ENCODE measurements at regions not wholly inside any gene's neighbourhood (a gene's known extent, or its start where the extent isn't known, plus 50 kb on each side); places are given as distances from the start of the nearest gene placed in this dataset.
A peak's percentile ranks its signal among the peaks of the same experiment; 100 is the strongest.

DNA sequence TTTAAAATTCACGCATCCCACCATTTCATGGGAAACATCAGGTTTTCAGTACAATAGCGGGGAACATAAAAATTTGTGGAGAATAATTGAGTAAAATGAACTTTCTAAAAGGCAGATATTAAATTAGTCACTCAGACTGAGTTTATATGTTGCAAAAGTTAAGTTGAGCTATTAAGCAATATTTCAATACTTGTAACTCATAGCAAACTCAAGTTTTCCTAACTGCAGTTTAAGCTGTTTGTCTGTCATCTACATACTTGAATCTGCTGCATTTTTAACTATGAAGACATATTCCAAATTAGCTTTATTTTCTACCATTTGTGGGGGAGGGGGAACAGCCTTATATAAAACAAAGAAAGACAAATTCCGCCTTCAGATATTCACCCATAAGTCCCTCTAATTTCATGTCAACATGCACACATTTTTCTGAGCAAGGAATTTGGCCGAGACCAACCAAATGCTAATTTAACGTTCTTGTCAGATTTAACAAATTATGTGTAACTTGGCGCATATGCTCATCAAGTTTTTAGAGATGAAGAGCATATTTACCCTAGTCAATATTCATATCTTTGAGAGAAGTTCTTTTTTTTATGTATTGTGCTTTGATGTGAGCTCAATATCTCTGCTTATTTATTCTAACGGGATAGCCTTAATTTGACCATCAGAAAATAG, 462.9 kb downstream of the TXNL1 start:
- DNase-seq (ENCODE audit: low read depth, low spot score), result no peak
- H3K27me3 ChIP-seq (ENCODE audit: insufficient read depth, insufficient read length), result no peaks in the 10 kb centered on the region
- H3K9me3 ChIP-seq (ENCODE audit: insufficient read depth, low read length), result peaks cover 3% of the 10 kb centered on the region; the same call in 1 of the 2 replicates
- no peak for TF ChIP-seq ZNF274 (IDR thresholded peaks at IDR 0.05; ENCODE audit: low read depth, low read length)
- no peaks in the 10 kb centered on the region for H3K36me3 ChIP-seq (ENCODE audit: insufficient read depth, insufficient read length, low read length)
- H3K9ac ChIP-seq (ENCODE audit: insufficient read length, low read depth), result no peak overlapping the region
- H3K4me1 ChIP-seq (ENCODE audit: insufficient read depth, insufficient read length), result no peaks in the 10 kb centered on the region
- no peak overlapping the region for H3K4me3 ChIP-seq (ENCODE audit: insufficient read length, low read depth)

DNA sequence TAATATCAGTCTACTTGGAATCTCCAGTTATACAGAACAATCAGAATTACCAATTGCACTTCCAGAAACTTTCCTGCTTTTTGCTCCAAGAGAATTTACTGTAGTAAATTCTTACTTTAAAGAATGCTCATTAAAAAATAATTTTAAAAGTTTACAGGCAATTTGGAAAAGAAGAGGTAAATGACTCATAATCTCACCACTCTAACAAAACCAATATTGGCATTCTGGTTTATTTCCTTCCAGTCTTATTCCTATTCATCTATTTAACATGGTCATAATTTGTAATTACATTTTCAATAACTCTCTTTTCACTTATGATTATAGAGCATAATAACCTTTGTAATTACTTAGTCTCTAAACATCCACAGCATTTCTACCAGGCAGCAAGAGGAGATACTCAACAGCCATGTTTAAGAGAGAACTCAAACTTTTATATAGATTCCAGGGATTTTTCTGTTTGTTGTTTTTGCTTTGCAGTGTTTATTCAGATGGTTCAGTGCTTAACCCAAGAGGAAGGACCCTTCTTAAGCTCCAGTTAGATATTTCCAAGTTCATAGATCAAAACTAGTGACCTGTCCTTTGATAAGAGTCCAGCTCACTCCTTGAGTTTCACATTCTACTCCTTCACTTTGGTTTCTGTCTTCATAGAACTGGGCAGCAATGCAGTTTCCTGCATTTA, 464.7 kb downstream of the TXNL1 start:
- H3K27me3 ChIP-seq (ENCODE audit: insufficient read depth, insufficient read length), result no peaks in the 10 kb centered on the region
- H3K4me1 ChIP-seq (ENCODE audit: insufficient read depth, insufficient read length), result no peaks in the 10 kb centered on the region
- TF ChIP-seq SUZ12 (IDR thresholded peaks at IDR 0.05; ENCODE audit: extremely low read depth, insufficient read depth, insufficient read length) (no peak), YY1 (IDR thresholded peaks at IDR 0.05; ENCODE audit: insufficient read depth, insufficient read length) (no peak), ZNF274 (IDR thresholded peaks at IDR 0.05; ENCODE audit: low read depth, low read length) (no peak)
- H3K4me3 ChIP-seq (ENCODE audit: insufficient read length, low read depth), result no peak overlapping the region
- no peaks in the 10 kb centered on the region for H3K36me3 ChIP-seq (ENCODE audit: insufficient read depth, insufficient read length, low read length)
- H3K9ac ChIP-seq (ENCODE audit: insufficient read length, low read depth), result no peak overlapping the region
- H3K9me3 ChIP-seq (ENCODE audit: insufficient read depth, low read length), result peaks cover 10% of the 10 kb centered on the region; the same call in 1 of the 2 replicates
- DNase-seq (ENCODE audit: low read depth, low spot score), result no peak

DNA sequence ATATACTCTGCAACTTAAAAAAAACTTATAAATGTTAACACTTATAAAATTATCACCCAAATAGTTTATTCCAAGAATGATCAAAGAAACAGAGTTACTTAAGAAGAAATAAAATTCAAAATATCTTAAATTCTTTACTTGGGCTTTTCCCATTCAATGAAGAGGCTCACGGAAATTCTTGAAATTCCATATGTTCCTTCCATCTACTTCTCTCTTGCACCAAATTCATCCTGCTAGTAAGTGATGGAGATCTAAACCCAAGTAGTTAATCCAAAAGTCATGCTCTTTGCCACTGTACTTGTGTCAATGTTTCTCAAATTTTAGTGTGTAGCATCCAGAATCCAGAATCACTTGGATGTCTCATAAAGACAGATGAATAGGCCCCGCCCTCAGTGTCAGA, 465.9 kb downstream of the TXNL1 start:
- TF ChIP-seq YY1 (IDR thresholded peaks at IDR 0.05; ENCODE audit: insufficient read depth, insufficient read length), result no peak
- no peak for TF ChIP-seq SUZ12 (IDR thresholded peaks at IDR 0.05; ENCODE audit: extremely low read depth, insufficient read depth, insufficient read length)
- TF ChIP-seq ZNF274 (IDR thresholded peaks at IDR 0.05; ENCODE audit: low read depth, low read length), result no peak

DNA sequence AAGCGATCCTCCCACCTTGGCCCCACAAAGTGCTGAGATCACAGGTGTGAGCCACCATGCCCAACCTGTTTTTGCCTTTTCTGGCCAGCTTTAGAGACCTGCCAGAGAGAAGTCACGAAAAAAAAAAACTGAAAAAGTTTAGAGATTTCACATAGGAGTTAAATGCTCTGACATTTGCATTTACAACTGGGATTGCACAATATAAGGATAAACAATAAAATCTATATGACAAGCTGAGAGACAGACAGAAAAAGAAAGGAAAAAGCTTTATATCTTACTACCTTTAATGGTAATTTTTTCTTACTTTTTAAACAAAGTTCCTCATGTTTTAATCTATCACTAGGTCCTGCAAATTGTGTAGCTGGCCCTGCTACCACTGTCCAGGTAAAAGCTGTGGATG, 466.5 kb downstream of the TXNL1 start:
- TF ChIP-seq YY1 (IDR thresholded peaks at IDR 0.05; ENCODE audit: insufficient read depth, insufficient read length), result no peak
- no peak for TF ChIP-seq SUZ12 (IDR thresholded peaks at IDR 0.05; ENCODE audit: extremely low read depth, insufficient read depth, insufficient read length)
- no peak for TF ChIP-seq ZNF274 (IDR thresholded peaks at IDR 0.05; ENCODE audit: low read depth, low read length)
- H3K4me1 ChIP-seq (ENCODE audit: insufficient read depth, insufficient read length), result no peaks in the 10 kb centered on the region
- no peaks in the 10 kb centered on the region for H3K27me3 ChIP-seq (ENCODE audit: insufficient read depth, insufficient read length)
- no peaks in the 10 kb centered on the region for H3K36me3 ChIP-seq (ENCODE audit: insufficient read depth, insufficient read length, low read length)
- H3K4me3 ChIP-seq (ENCODE audit: insufficient read length, low read depth), result no peak overlapping the region
- H3K9me3 ChIP-seq (ENCODE audit: insufficient read depth, low read length), result peaks cover 10% of the 10 kb centered on the region; the same call in 1 of the 2 replicates
- H3K9ac ChIP-seq (ENCODE audit: insufficient read length, low read depth), result no peak overlapping the region
- no peak for DNase-seq (ENCODE audit: low read depth, low spot score)

More for the DNA sequence above, 465.9 kb downstream of the TXNL1 start:
- no peaks in the 10 kb centered on the region for H3K36me3 ChIP-seq (ENCODE audit: insufficient read depth, insufficient read length, low read length)
- no peak overlapping the region for H3K9ac ChIP-seq (ENCODE audit: insufficient read length, low read depth)
- no peak for DNase-seq (ENCODE audit: low read depth, low spot score)
- no peak overlapping the region for H3K4me3 ChIP-seq (ENCODE audit: insufficient read length, low read depth)
- no peaks in the 10 kb centered on the region for H3K27me3 ChIP-seq (ENCODE audit: insufficient read depth, insufficient read length)
- no peaks in the 10 kb centered on the region for H3K4me1 ChIP-seq (ENCODE audit: insufficient read depth, insufficient read length)
- peaks cover 10% of the 10 kb centered on the region; the same call in 1 of the 2 replicates for H3K9me3 ChIP-seq (ENCODE audit: insufficient read depth, low read length)

DNA sequence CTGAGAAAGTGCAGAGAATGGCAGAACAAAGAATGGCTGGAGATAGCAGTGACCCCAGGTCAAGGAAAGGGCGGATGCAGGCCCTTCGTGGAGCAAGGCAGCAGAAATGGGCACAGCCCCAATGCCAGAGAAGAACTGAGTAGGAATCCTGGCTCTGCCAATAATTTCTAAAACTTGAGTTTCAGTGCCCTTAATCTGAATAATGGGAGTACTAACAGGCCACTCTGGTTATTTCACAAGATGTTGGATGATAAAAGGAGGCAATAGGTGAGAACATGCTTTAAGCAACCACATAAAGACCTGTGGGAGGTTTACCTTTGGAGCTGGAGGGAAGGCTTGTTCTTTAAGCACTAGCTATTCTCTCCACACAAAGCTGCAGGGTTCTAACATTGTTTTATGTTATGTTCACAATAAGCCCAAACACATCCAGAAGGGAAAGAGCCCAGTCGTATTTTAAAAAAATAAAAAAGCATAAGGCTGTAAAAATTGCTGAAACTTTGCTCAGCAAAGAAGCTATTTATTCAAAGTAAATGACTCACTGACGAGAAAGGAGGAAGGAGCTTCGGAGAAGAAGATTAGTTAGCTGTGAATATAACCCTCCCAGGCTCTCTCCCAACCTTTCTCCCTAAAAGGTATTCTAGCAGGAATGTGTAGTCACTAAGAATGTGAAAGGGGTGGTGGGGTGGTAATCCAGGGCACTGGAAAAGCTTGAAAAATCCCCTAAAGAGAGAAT, 470.2 kb downstream of the TXNL1 start:
- Histone ChIP-seq H3K27me3 (ENCODE audit: insufficient read depth, insufficient read length) (no peaks in the 10 kb centered on the region), H3K9me3 (ENCODE audit: insufficient read depth, low read length) (peaks cover 10% of the 10 kb centered on the region; the same call in 1 of the 2 replicates), H3K36me3 (ENCODE audit: insufficient read depth, insufficient read length, low read length) (no peaks in the 10 kb centered on the region), H3K4me3 (ENCODE audit: insufficient read length, low read depth) (no peak overlapping the region), H3K9ac (ENCODE audit: insufficient read length, low read depth) (no peak overlapping the region), H3K4me1 (ENCODE audit: insufficient read depth, insufficient read length) (no peaks in the 10 kb centered on the region)
- peak; percentile 55 for DNase-seq (ENCODE audit: low read depth, low spot score)
- TF ChIP-seq YY1 (IDR thresholded peaks at IDR 0.05; ENCODE audit: insufficient read depth, insufficient read length) (no peak), ZNF274 (IDR thresholded peaks at IDR 0.05; ENCODE audit: low read depth, low read length) (no peak), SUZ12 (IDR thresholded peaks at IDR 0.05; ENCODE audit: extremely low read depth, insufficient read depth, insufficient read length) (no peak)

DNA sequence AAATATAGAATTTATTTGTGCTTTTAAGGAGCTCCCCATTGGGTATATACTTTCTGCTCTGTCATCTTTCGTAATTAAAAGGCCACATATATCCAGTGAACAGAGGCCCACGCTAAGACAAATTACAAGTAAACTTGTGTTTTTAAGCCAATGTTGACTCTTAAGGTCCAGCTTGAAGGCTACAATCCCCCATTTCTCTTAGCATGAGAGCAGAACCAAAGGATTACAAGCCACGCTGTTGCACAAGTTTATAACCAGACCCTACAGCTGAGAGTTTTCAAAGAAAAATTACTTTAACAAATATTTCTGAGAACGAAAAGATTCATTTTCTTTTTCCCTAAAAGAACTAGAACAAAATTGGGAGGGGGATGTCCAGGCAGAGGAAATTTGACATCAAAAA, 471.0 kb downstream of the TXNL1 start:
- Histone ChIP-seq H3K27me3 (ENCODE audit: insufficient read depth, insufficient read length) (no peaks in the 10 kb centered on the region), H3K9ac (ENCODE audit: insufficient read length, low read depth) (no peak overlapping the region), H3K4me1 (ENCODE audit: insufficient read depth, insufficient read length) (no peaks in the 10 kb centered on the region), H3K9me3 (ENCODE audit: insufficient read depth, low read length) (peaks cover 10% of the 10 kb centered on the region; the same call in 1 of the 2 replicates), H3K36me3 (ENCODE audit: insufficient read depth, insufficient read length, low read length) (no peaks in the 10 kb centered on the region), H3K4me3 (ENCODE audit: insufficient read length, low read depth) (no peak overlapping the region)
- TF ChIP-seq ZNF274 (IDR thresholded peaks at IDR 0.05; ENCODE audit: low read depth, low read length) (no peak), YY1 (IDR thresholded peaks at IDR 0.05; ENCODE audit: insufficient read depth, insufficient read length) (no peak)
- DNase-seq (ENCODE audit: low read depth, low spot score), result no peak

DNA sequence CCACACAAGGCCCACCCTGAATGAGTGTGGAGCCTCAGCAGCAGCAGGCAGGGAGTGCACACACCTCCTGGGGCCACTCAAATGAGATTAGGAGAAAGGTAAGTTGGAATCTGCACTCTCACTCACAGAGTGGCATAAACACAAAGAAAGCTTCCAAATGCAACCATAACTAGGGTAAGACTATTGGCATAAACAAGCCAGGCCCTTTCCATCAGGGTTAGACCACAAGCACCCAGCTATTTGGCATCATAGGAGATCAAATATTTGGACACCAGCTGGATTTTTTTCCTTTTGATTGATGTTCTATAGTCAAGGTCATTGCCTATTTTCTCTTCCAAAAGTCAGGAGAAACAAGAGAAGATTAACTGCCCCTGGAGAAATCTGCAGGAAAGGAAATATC, 471.5 kb downstream of the TXNL1 start:
- TF ChIP-seq ZNF274 (IDR thresholded peaks at IDR 0.05; ENCODE audit: low read depth, low read length) (no peak), YY1 (IDR thresholded peaks at IDR 0.05; ENCODE audit: insufficient read depth, insufficient read length) (no peak), SUZ12 (IDR thresholded peaks at IDR 0.05; ENCODE audit: extremely low read depth, insufficient read depth, insufficient read length) (no peak)
- DNase-seq (ENCODE audit: low read depth, low spot score), result no peak
- Histone ChIP-seq H3K36me3 (ENCODE audit: insufficient read depth, insufficient read length, low read length) (no peaks in the 10 kb centered on the region), H3K4me1 (ENCODE audit: insufficient read depth, insufficient read length) (no peaks in the 10 kb centered on the region), H3K4me3 (ENCODE audit: insufficient read length, low read depth) (no peak overlapping the region), H3K9ac (ENCODE audit: insufficient read length, low read depth) (no peak overlapping the region), H3K9me3 (ENCODE audit: insufficient read depth, low read length) (peaks cover 10% of the 10 kb centered on the region; the same call in 1 of the 2 replicates), H3K27me3 (ENCODE audit: insufficient read depth, insufficient read length) (no peaks in the 10 kb centered on the region)
